PC-3 (cell line): ENCODE measurements at regions not wholly inside any gene's neighbourhood (a gene's known extent, or its start where the extent isn't known, plus 50 kb on each side); places are given as distances from the start of the nearest gene placed in this dataset.

ENCODE experiments used
- ATAC-seq: fragments of 200-7000 bp; cut with Tn5 transposase; 2 replicates; pipeline ENCODE4 v1.9.1; 2020; ENCODE audit warnings: mild to moderate bottlenecking, moderate library complexity
- BruUV-seq: library from RNA; stranded (reverse); fragments of 400-500 nt; replicated peaks from 2 replicates; lab custom pipeline; 2021; lab: Mats Ljungman, UMichigan
- CTCF ChIA-PET: fragments of 300-600 bp; sonication (Branson Sonifier 250); formaldehyde crosslinking; loops from one replicate; lab custom pipeline; 2022; ENCODE audit warnings: antibody characterized with exemption; lab: Charles Lee
- POLR2A ChIA-PET: fragments of 300-600 bp; sonication (Branson Sonifier 250); formaldehyde crosslinking; loops from one replicate; lab custom pipeline; 2022; ENCODE audit warnings: antibody characterized with exemption; ENCODE audit not compliant: unreplicated experiment; lab: Charles Lee
- DNase-seq: peaks from one replicate; pipeline ENCODE4 v3.0.0-alpha.2; 2015
- H2AFZ ChIP-seq: fragments of 300-600 bp; sonication (generic); 2 replicates; pipeline ENCODE4 v1.6.0; 2016; ENCODE audit warnings: antibody characterized with exemption, low read length
- H3F3A ChIP-seq: fragments of 300-600 bp; sonication (generic); one replicate; pipeline ENCODE4 v1.6.0; 2017; ENCODE audit warnings: antibody characterized with exemption, low read length, control low read depth, mild to moderate bottlenecking; ENCODE audit not compliant: unreplicated experiment
- H3K27ac ChIP-seq: fragments of 300-600 bp; sonication (generic); 2 replicates; pipeline ENCODE4 v1.5.1; 2016; ENCODE audit warnings: mild to moderate bottlenecking, low read length
- H3K27me3 ChIP-seq: fragments of 300-600 bp; sonication (generic); 2 replicates; pipeline ENCODE4 v1.6.1; 2016; ENCODE audit warnings: low read length, mixed read lengths
- H3K36me3 ChIP-seq: fragments of 300-600 bp; sonication (generic); 2 replicates; pipeline ENCODE4 v1.6.1; 2016; ENCODE audit warnings: low read depth, mixed run types, low read length, mixed read lengths
- H3K4me1 ChIP-seq: fragments of 300-600 bp; sonication (generic); 2 replicates; pipeline ENCODE4 v1.5.1; 2016; ENCODE audit warnings: low read length; ENCODE audit not compliant: insufficient read depth
- H3K4me2 ChIP-seq: fragments of 300-600 bp; sonication (generic); 2 replicates; pipeline ENCODE4 v1.6.0; 2016; ENCODE audit warnings: low read length
- H3K4me3 ChIP-seq: fragments of 300-600 bp; sonication (generic); 2 replicates; pipeline ENCODE4 v1.5.1; 2016; ENCODE audit warnings: mild to moderate bottlenecking, low read length, mixed read lengths
- H3K79me2 ChIP-seq: fragments of 300-600 bp; sonication (generic); 2 replicates; pipeline ENCODE4 v1.6.1; 2017; ENCODE audit warnings: low read length, mixed read lengths
- H3K9ac ChIP-seq: fragments of 300-600 bp; sonication (generic); 2 replicates; pipeline ENCODE4 v1.6.0; 2016; ENCODE audit warnings: mild to moderate bottlenecking, low read length
- H3K9me2 ChIP-seq: fragments of 300-600 bp; sonication (generic); replicated peaks from 2 replicates; pipeline ENCODE4 v1.6.1; 2016; ENCODE audit warnings: mixed run types, low read length, mixed read lengths
- H3K9me3 ChIP-seq: fragments of 300-600 bp; sonication (generic); 2 replicates; pipeline ENCODE4 v1.6.1; 2016; ENCODE audit warnings: low read length, mixed read lengths
- H4K20me1 ChIP-seq: fragments of 300-600 bp; sonication (generic); 2 replicates; pipeline ENCODE4 v1.6.1; 2016; ENCODE audit warnings: low read length, mixed read lengths
- CTCF ChIP-seq: fragments of 300-600 bp; sonication (generic); conservative IDR thresholded peaks from 2 replicates; pipeline ENCODE4 v1.5.1; 2017; ENCODE audit warnings: antibody characterized with exemption, low read depth, mild to moderate bottlenecking, low read length
- EZH2 ChIP-seq: fragments of 300-600 bp; sonication (generic); IDR thresholded peaks from one replicate; pipeline ENCODE4 v1.6.1; 2017; ENCODE audit warnings: antibody characterized with exemption, mild to moderate bottlenecking, low read length; ENCODE audit not compliant: unreplicated experiment
- EZH2phosphoT487 ChIP-seq: fragments of 300-600 bp; sonication (generic); IDR thresholded peaks from 2 replicates; pipeline ENCODE4 v1.6.1; 2018; ENCODE audit warnings: mild to moderate bottlenecking, antibody characterized with exemption, low read length, borderline replicate concordance
- intact Hi-C: fragments of 100-400 bp; cut with micrococcal nuclease; formaldehyde crosslinking; loops from 2 replicates; pipeline ENCODE4 v1.9.0; 2023

DNA sequence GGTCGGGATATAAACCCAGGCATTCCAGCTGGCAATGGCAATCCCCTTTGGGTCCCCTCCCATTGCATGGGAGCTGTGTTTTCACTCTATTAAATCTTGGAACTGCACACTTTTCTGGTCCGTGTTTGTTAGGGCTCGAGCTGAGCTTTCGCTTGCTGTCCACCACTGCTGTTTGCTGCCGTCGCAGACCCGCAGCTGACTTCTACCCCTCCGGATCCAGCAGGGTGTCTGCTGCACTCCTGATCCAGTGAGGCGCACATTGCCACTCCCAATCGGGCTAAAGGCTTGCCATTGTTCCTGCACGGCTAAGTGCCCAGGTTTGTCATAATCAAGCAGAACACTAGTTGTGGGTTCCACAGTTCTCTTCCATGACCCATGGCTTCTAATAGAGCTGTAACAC lies 1322.1 kb downstream of the ADGRL3 start:
- Histone ChIP-seq H3K9me3 (no peaks in the 10 kb centered on the region), H4K20me1 (no peaks in the 10 kb centered on the region), H3F3A (no peaks in the 10 kb centered on the region), H2AFZ (no peak overlapping the region), H3K9ac (no peak overlapping the region), H3K4me1 (no peaks in the 10 kb centered on the region), H3K4me3 (no peak overlapping the region), H3K27me3 (no peaks in the 10 kb centered on the region), H3K9me2 (peaks cover 3% of the 10 kb centered on the region; the same call in 1 of the 2 replicates), H3K27ac (no peak overlapping the region), H3K4me2 (no peak overlapping the region), H3K36me3 (no peaks in the 10 kb centered on the region), H3K79me2 (no peaks in the 10 kb centered on the region)
- ATAC-seq (no peak), DNase-seq (no peak)
- no peak for TF ChIP-seq EZH2
- ChIA-PET CTCF (no interaction called here), POLR2A (no interaction called here)
- intact Hi-C loops = no loop called here
- no TSS peak for BruUV-seq

DNA sequence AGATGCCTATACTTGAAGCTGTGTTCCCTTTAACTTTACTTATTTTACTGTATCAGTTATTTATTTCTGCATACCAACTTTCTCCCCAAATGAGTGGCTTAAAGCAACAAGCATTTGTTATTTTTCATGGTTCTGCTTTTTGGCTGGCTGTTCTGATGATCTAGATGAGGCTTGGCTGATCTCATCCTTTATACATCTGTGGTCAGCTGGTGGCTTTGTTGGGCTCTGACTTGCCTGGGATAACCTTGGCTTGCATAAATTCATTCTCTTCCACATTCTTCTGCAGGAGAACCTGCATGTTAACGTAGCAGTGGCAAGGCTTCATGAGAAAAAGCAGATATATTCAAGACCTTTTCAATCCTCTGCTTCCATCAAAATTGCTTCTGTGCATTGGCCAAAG lies 1317.6 kb downstream of the ADGRL3 start:
- H3K36me3 ChIP-seq = no peaks in the 10 kb centered on the region
- H4K20me1 ChIP-seq = no peaks in the 10 kb centered on the region
- DNase-seq (no peak), ATAC-seq (no peak)
- intact Hi-C loops = no loop called here
- ChIA-PET POLR2A (no interaction called here), CTCF (no interaction called here)
- no peaks in the 10 kb centered on the region for H3F3A ChIP-seq
- H3K9me2 ChIP-seq = peaks cover 3% of the 10 kb centered on the region; the same call in 1 of the 2 replicates
- H3K4me2 ChIP-seq = no peak overlapping the region
- H3K9me3 ChIP-seq = no peaks in the 10 kb centered on the region
- no peak for TF ChIP-seq EZH2
- no peak for TF ChIP-seq EZH2phosphoT487
- TF ChIP-seq CTCF = no peak
- H3K9ac ChIP-seq = no peak overlapping the region
- no peaks in the 10 kb centered on the region for H3K4me1 ChIP-seq
- no peaks in the 10 kb centered on the region for H3K79me2 ChIP-seq
- H3K27me3 ChIP-seq = no peaks in the 10 kb centered on the region
- no peak overlapping the region for H2AFZ ChIP-seq
- BruUV-seq = no TSS peak
- no peak overlapping the region for H3K4me3 ChIP-seq
- no peak overlapping the region for H3K27ac ChIP-seq

DNA sequence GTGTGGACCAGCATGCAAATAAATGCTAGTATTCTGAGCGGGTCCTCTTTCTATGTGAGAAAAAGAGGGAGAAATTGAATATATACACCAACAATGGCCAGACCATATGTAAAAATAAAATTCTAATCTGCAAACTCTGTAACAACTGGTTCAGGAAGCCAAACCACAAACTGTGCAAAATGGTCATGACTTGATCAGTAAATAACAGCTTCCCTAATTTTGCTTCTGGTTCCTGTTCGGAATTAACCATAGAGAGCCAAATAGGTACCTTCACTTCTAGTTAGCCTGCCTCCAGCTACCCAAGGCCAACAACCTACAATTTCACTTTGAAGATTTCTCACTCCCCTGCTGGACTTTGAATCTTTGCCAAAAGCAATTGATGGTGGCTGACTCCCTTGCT lies 1313.2 kb downstream of the ADGRL3 start:
- Histone ChIP-seq H3K36me3 (no peaks in the 10 kb centered on the region), H3K27ac (no peak overlapping the region), H3F3A (no peaks in the 10 kb centered on the region), H3K9me2 (peaks cover 3% of the 10 kb centered on the region; the same call in 1 of the 2 replicates), H3K4me3 (no peak overlapping the region), H3K4me1 (no peaks in the 10 kb centered on the region), H4K20me1 (no peaks in the 10 kb centered on the region), H3K4me2 (no peak overlapping the region), H3K27me3 (no peaks in the 10 kb centered on the region), H3K9ac (no peak overlapping the region), H2AFZ (no peak overlapping the region), H3K9me3 (no peaks in the 10 kb centered on the region), H3K79me2 (no peaks in the 10 kb centered on the region)
- intact Hi-C loops = no loop called here
- DNase-seq (no peak), ATAC-seq (no peak)
- TF ChIP-seq EZH2phosphoT487 (no peak), CTCF (no peak), EZH2 (no peak)
- CTCF ChIA-PET = no interaction called here
- POLR2A ChIA-PET = interaction anchor here (1.1 kb wide), 1 partner anchor 9 kb away, joined by 5 read pairs; no protein-coding TSS in a partner anchor
- BruUV-seq = no TSS peak
